HCT116 (cell line): ENCODE measurements at regions not wholly inside any gene's neighbourhood (a gene's known extent, or its start where the extent isn't known, plus 50 kb on each side); places are given as distances from the start of the nearest gene placed in this dataset.

Experiments used
- ATAC-seq: fragments of 200-7000 bp; cut with Tn5 transposase; 2 replicates; pipeline ENCODE4 v1.9.1; 2020; ENCODE audit warnings: mild to moderate bottlenecking, moderate library complexity
- BruUV-seq: library from RNA; stranded (reverse); fragments of 400-500 nt; replicated peaks from 2 replicates; lab custom pipeline; 2021; lab: Mats Ljungman, UMichigan
- CTCF ChIA-PET: fragments of 300-600 bp; sonication (Branson Sonifier 250); formaldehyde crosslinking; loops from one replicate; lab custom pipeline; 2021; ENCODE audit warnings: antibody characterized with exemption; lab: Charles Lee
- POLR2A ChIA-PET: fragments of 300-600, 350-600 bp; sonication (Branson Sonifier 250); formaldehyde crosslinking; loops from one replicate; lab custom pipeline; 2021; ENCODE audit warnings: antibody characterized with exemption; lab: Charles Lee
- RAD21 ChIA-PET, 2 experiments: fragments of 300-600 bp; sonication (Branson Sonifier 250); formaldehyde crosslinking; loops; one replicate each; lab custom pipeline; 2023; ENCODE audit warnings: low total read pairs in 2 of 2; ENCODE audit not compliant: uncharacterized antibody in 2 of 2, unreplicated experiment in 2 of 2, low non-redundant PET in 1 of 2; lab: Charles Lee
- DNase-seq: peaks from one replicate; pipeline ENCODE4 v3.0.0-alpha.2; 2010; ENCODE audit warnings: low read depth, low spot score
- H2AFZ ChIP-seq: fragments of 200-600 bp; shearing (Covaris generic), sonication (generic); 2 replicates; pipeline ENCODE4 v1.6.1; 2017; ENCODE audit warnings: low read depth, mixed run types, mixed read lengths, antibody characterized with exemption, low read length; ENCODE audit not compliant: poor library complexity, severe bottlenecking
- H3K27ac ChIP-seq: 2 replicates; pipeline ENCODE4 v1.5.1; 2012; ENCODE audit warnings: low read depth, low read length
- H3K27me3 ChIP-seq: fragments of 200-600 bp; sonication (generic); 2 replicates; pipeline ENCODE4 v1.6.1; 2016; ENCODE audit warnings: mixed run types, low read length, mixed read lengths; ENCODE audit not compliant: insufficient read depth
- H3K36me3 ChIP-seq, 2 experiments: fragments of 200-500 bp in 1 of 2; fragments of 200-600 bp in 1 of 2; sonication (Bioruptor generic) in 1 of 2; sonication (generic) in 1 of 2; 2 replicates each; pipeline versions ENCODE4 v1.5.1 to v1.6.1; 2014 to 2016; ENCODE audit warnings: low read length in 2 of 2, inconsistent platforms in 1 of 2, mixed read lengths in 1 of 2, mixed run types in 1 of 2; ENCODE audit not compliant: insufficient read depth in 2 of 2, control insufficient read depth in 1 of 2
- H3K4me1 ChIP-seq, 2 experiments: fragments of 200-600 bp in 1 of 2; sonication (generic) in 1 of 2; 2 replicates each; pipeline versions ENCODE4 v1.5.1 to v1.6.1; 2012 to 2017; ENCODE audit warnings: low read length in 2 of 2, inconsistent platforms in 1 of 2, mild to moderate bottlenecking in 1 of 2, mixed read lengths in 1 of 2, mixed run types in 1 of 2, moderate library complexity in 1 of 2; ENCODE audit not compliant: insufficient read depth in 2 of 2, control insufficient read depth in 1 of 2
- H3K4me2 ChIP-seq: fragments of 200-600 bp; sonication (generic); 2 replicates; pipeline ENCODE4 v1.6.1; 2017; ENCODE audit warnings: mixed run types, low read length, mixed read lengths
- H3K4me3 ChIP-seq, 2 experiments: fragments of 200-600 bp in 1 of 2; sonication (generic) in 1 of 2; replicated peaks in 1 of 2; 2 replicates each; pipeline ENCODE4 v1.5.1; 2011 to 2016; ENCODE audit warnings: low read length in 2 of 2, control low read depth in 1 of 2, low read depth in 1 of 2, mild to moderate bottlenecking in 1 of 2, mixed read lengths in 1 of 2, mixed run types in 1 of 2
- H3K79me2 ChIP-seq: fragments of 200-600 bp; sonication (generic); 2 replicates; pipeline ENCODE4 v1.6.1; 2017; ENCODE audit warnings: mild to moderate bottlenecking, mixed run types, low read length, moderate library complexity, mixed read lengths; ENCODE audit not compliant: insufficient read depth
- H3K9ac ChIP-seq: fragments of 200-600 bp; sonication (generic); 2 replicates; pipeline ENCODE4 v1.6.1; 2016; ENCODE audit warnings: low read length, mixed read lengths
- H3K9me2 ChIP-seq: fragments of 200-600 bp; sonication (generic), shearing (Covaris generic); 2 replicates; pipeline ENCODE4 v1.6.1; 2017; ENCODE audit warnings: mixed run types, mild to moderate bottlenecking, moderate library complexity; ENCODE audit not compliant: insufficient read depth
- H3K9me3 ChIP-seq, 2 experiments: fragments of 200-500 bp in 1 of 2; fragments of 200-600 bp in 1 of 2; sonication (Bioruptor generic) in 1 of 2; sonication (generic) in 1 of 2; 2 replicates each; pipeline ENCODE4 v1.6.1; 2014 to 2017; ENCODE audit warnings: low read length in 2 of 2, mixed read lengths in 2 of 2, inconsistent platforms in 1 of 2, low read depth in 1 of 2, mild to moderate bottlenecking in 1 of 2, mixed run types in 1 of 2, moderate library complexity in 1 of 2; ENCODE audit not compliant: control insufficient read depth in 1 of 2, insufficient read depth in 1 of 2
- H4K20me1 ChIP-seq: fragments of 200-600 bp; sonication (generic), shearing (Covaris generic); 2 replicates; pipeline ENCODE4 v1.6.1; 2017; ENCODE audit warnings: mixed run types, mild to moderate bottlenecking, moderate library complexity; ENCODE audit not compliant: insufficient read depth
- CBX3 ChIP-seq: IDR thresholded peaks from 2 replicates; pipeline ENCODE4 v1.6.1; 2012; ENCODE audit warnings: low read depth
- EGR1 ChIP-seq: IDR thresholded peaks from 2 replicates; pipeline ENCODE4 v1.6.1; 2012; ENCODE audit warnings: low read depth
- ELF1 ChIP-seq: IDR thresholded peaks from 2 replicates; pipeline ENCODE4 v1.6.1; 2012; ENCODE audit warnings: low read depth, borderline replicate concordance
- EZH2 ChIP-seq: fragments of 200-600 bp; sonication (generic); IDR thresholded peaks from 2 replicates; pipeline ENCODE4 v1.6.1; 2017; ENCODE audit warnings: antibody characterized with exemption, mixed run types
- EZH2phosphoT487 ChIP-seq: fragments of 200-600 bp; IDR thresholded peaks from 2 replicates; pipeline ENCODE4 v1.6.1; 2018; ENCODE audit warnings: antibody characterized with exemption, borderline replicate concordance
- FOSL1 ChIP-seq: IDR thresholded peaks from 2 replicates; pipeline ENCODE4 v1.6.1; 2012; ENCODE audit warnings: low read depth
- POLR2AphosphoS5 ChIP-seq: IDR thresholded peaks from 2 replicates; pipeline ENCODE4 v1.6.1; 2011; ENCODE audit warnings: mild to moderate bottlenecking, low read depth, low read length, moderate library complexity
- RAD21 ChIP-seq: IDR thresholded peaks from 2 replicates; pipeline ENCODE4 v1.6.1; 2012; ENCODE audit warnings: low read depth, mild to moderate bottlenecking
- SRF ChIP-seq: IDR thresholded peaks from 2 replicates; pipeline ENCODE4 v1.6.1; 2012; ENCODE audit warnings: low read depth
- TCF7L2 ChIP-seq: IDR thresholded peaks from 2 replicates; pipeline ENCODE4 v1.7.0; 2011; ENCODE audit warnings: borderline replicate concordance, inconsistent platforms; ENCODE audit not compliant: insufficient read depth, insufficient read length; ENCODE audit errors: extremely low read depth
- YY1 ChIP-seq: IDR thresholded peaks from 2 replicates; pipeline ENCODE4 v1.6.1; 2011; ENCODE audit warnings: low read length, low read depth, moderate library complexity, mild to moderate bottlenecking; ENCODE audit not compliant: insufficient replicate concordance; ENCODE audit errors: extremely low read depth
- ZFX ChIP-seq: fragments of 450-650 bp; IDR thresholded peaks from 2 replicates; pipeline ENCODE4 v1.6.1; 2017
- intact Hi-C: fragments of 100-400 bp; cut with micrococcal nuclease; formaldehyde crosslinking; loops from 2 replicates; pipeline ENCODE4 v1.10.0; 2022
- TF ChIP-seq, protein P1 (sequence below): IDR thresholded peaks from 2 replicates; pipeline ENCODE4 v1.6.1; 2012; ENCODE audit warnings: low read depth

- POLR2A ChIA-PET = no interaction called here
- intact Hi-C loops = no loop called here
- no peak for DNase-seq
- BruUV-seq = no TSS peak
- no peaks in the 10 kb centered on the region for H4K20me1 ChIP-seq
- H3K4me2 ChIP-seq = no peak overlapping the region
- H3K9ac ChIP-seq = no peak overlapping the region
- no peaks in the 10 kb centered on the region for H3K4me1 ChIP-seq
- H3K4me3 ChIP-seq = no peak overlapping the region
- H3K79me2 ChIP-seq = no peaks in the 10 kb centered on the region
- no peak overlapping the region for H3K27ac ChIP-seq
- no peaks in the 10 kb centered on the region for H3K9me3 ChIP-seq
- no peak overlapping the region for H2AFZ ChIP-seq
- no peaks in the 10 kb centered on the region for H3K36me3 ChIP-seq
- CTCF ChIA-PET = no interaction called here
- RAD21 ChIA-PET = no interaction called here
- H3K27me3 ChIP-seq = no peaks in the 10 kb centered on the region
- no peak for TF ChIP-seq EZH2phosphoT487
- no peak for TF ChIP-seq SRF
- TF ChIP-seq, protein P1, sequence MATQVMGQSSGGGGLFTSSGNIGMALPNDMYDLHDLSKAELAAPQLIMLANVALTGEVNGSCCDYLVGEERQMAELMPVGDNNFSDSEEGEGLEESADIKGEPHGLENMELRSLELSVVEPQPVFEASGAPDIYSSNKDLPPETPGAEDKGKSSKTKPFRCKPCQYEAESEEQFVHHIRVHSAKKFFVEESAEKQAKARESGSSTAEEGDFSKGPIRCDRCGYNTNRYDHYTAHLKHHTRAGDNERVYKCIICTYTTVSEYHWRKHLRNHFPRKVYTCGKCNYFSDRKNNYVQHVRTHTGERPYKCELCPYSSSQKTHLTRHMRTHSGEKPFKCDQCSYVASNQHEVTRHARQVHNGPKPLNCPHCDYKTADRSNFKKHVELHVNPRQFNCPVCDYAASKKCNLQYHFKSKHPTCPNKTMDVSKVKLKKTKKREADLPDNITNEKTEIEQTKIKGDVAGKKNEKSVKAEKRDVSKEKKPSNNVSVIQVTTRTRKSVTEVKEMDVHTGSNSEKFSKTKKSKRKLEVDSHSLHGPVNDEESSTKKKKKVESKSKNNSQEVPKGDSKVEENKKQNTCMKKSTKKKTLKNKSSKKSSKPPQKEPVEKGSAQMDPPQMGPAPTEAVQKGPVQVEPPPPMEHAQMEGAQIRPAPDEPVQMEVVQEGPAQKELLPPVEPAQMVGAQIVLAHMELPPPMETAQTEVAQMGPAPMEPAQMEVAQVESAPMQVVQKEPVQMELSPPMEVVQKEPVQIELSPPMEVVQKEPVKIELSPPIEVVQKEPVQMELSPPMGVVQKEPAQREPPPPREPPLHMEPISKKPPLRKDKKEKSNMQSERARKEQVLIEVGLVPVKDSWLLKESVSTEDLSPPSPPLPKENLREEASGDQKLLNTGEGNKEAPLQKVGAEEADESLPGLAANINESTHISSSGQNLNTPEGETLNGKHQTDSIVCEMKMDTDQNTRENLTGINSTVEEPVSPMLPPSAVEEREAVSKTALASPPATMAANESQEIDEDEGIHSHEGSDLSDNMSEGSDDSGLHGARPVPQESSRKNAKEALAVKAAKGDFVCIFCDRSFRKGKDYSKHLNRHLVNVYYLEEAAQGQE = no peak
- no peak for TF ChIP-seq FOSL1
- no peak for TF ChIP-seq YY1
- TF ChIP-seq EZH2 = no peak
- no peak for TF ChIP-seq POLR2AphosphoS5
- TF ChIP-seq ELF1 = no peak
- TF ChIP-seq ZFX = no peak
- no peak for TF ChIP-seq EGR1
- no peak for TF ChIP-seq TCF7L2
- TF ChIP-seq RAD21 = no peak
- TF ChIP-seq CBX3 = no peak
- H3K9me2 ChIP-seq = no peaks in the 10 kb centered on the region
- ATAC-seq = no peak
Measured at GRCh38 chr6:131419702-131420101, 153.3 kb upstream of the ARG1 start.
